ENCODE measurements at regions not wholly inside any gene's neighbourhood (a gene's known extent, or its start where the extent isn't known, plus 50 kb on each side); places are given as distances from the start of the nearest gene placed in this dataset.
A peak's percentile ranks its signal among the peaks of the same experiment; 100 is the strongest.
"Not testable (repeated sequence)": the region's sequence is repeated elsewhere in the genome, so short reads cannot be mapped to it uniquely, and the experiment has no call there.

DNA sequence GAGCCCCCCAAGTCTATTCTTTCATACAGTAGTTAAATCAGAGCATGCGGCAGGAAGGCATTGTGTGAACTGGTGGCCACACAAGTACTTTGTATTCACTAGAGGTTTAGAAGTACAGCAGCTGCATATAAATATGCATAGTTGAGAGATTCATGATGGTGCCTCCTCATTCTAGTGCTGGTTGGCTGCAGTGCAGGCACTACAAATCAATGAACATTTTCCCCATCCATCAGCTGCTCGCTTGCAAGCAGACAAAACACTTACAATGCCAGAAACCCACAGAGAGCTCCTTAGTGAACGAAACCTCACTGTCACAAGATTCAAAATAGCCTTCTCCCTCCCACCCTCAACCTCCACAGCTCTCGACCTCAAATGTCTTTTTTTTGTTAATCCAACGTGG is 726.2 kb downstream of the USP25 start:
- Histone ChIP-seq H3K79me2 (ENCODE audit: insufficient read depth) (0 out of 2 replicates have a peak, but pooled peaks cover 4% of the 10 kb centered on the region), H2AFZ (no peak overlapping the region), H3K4me2 (ENCODE audit: unreplicated experiment) (no peak overlapping the region), H3K9me3 (ENCODE audit: low read depth) (no peaks in the 10 kb centered on the region), H3K27me3 (replicated peaks; ENCODE audit: insufficient read depth) (no peaks in the 10 kb centered on the region), H3K4me1 (ENCODE audit: insufficient read depth) (no peaks in the 10 kb centered on the region), H3K36me3 (ENCODE audit: low read depth) (no peaks in the 10 kb centered on the region), H3K4me3 (no peak overlapping the region), H3K9ac (no peak overlapping the region), H4K20me1 (ENCODE audit: insufficient read depth) (no peaks in the 10 kb centered on the region; the same call in 1 of the 2 replicates), H3K27ac (no peak overlapping the region), H3K9me2 (ENCODE audit: insufficient read depth) (no peaks in the 10 kb centered on the region), H3F3A (ENCODE audit: insufficient read depth) (no peaks in the 10 kb centered on the region)
- WGBS, 2 experiments (ENCODE audit: low coverage in 1 of 2, low lambda C conversion rate in 2 of 2, missing lambda C conversion rate in 2 of 2), result 82 to 83% methylated on average over 5 of the region's 5 CpGs
- TF ChIP-seq EZH2phosphoT487 (IDR thresholded peaks at IDR 0.05; ENCODE audit: insufficient read depth, low read depth) (no peak), EZH2 (IDR thresholded peaks at IDR 0.05; ENCODE audit: insufficient read depth, poor library complexity, severe bottlenecking) (no peak)
- in situ Hi-C loops (cut with MboI), result no loop called here
- no peak for DNase-seq

DNA sequence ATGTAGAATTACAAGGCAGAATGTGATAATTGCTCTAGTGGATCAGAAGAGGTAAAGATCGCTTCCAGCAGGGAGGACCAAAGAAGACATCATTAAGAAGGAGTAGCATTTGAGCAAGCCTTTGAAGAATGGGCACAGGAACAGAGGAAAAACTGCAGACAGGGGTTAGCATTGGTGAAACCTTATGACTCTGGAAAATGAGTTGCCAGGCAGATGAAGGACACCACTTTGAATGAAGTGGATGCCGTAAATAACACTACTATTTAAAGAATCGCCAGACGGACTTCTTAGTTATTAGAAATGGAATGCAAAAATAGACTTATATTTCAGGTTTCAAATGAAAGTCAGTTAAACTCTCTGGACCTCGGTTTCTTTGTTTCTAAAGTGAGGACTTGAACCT is 727.7 kb downstream of the USP25 start:
- DNase-seq, result no peak
- 0 out of 2 replicates have a peak, but pooled peaks cover 4% of the 10 kb centered on the region for H3K79me2 ChIP-seq (ENCODE audit: insufficient read depth)
- H3K4me1 ChIP-seq (ENCODE audit: insufficient read depth), result no peaks in the 10 kb centered on the region
- no peaks in the 10 kb centered on the region for H3K9me2 ChIP-seq (ENCODE audit: insufficient read depth)
- no peak overlapping the region for H3K4me3 ChIP-seq
- no peak overlapping the region for H3K4me2 ChIP-seq (ENCODE audit: unreplicated experiment)
- H3K9ac ChIP-seq, result no peak overlapping the region
- TF ChIP-seq EZH2phosphoT487 (IDR thresholded peaks at IDR 0.05; ENCODE audit: insufficient read depth, low read depth) (no peak), EZH2 (IDR thresholded peaks at IDR 0.05; ENCODE audit: insufficient read depth, poor library complexity, severe bottlenecking) (no peak)
- no peaks in the 10 kb centered on the region for H3F3A ChIP-seq (ENCODE audit: insufficient read depth)
- in situ Hi-C loops (cut with MboI), result no loop called here
- no peak overlapping the region for H2AFZ ChIP-seq
- no peaks in the 10 kb centered on the region for H3K27me3 ChIP-seq (replicated peaks; ENCODE audit: insufficient read depth)
- H3K36me3 ChIP-seq (ENCODE audit: low read depth), result no peaks in the 10 kb centered on the region
- H3K27ac ChIP-seq, result no peak overlapping the region
- H4K20me1 ChIP-seq (ENCODE audit: insufficient read depth), result no peaks in the 10 kb centered on the region; the same call in 1 of the 2 replicates
- WGBS, 2 experiments (ENCODE audit: low coverage in 1 of 2, low lambda C conversion rate in 2 of 2, missing lambda C conversion rate in 2 of 2), result 95 to 97% methylated on average over 5 of the region's 5 CpGs
- no peaks in the 10 kb centered on the region for H3K9me3 ChIP-seq (ENCODE audit: low read depth)

DNA sequence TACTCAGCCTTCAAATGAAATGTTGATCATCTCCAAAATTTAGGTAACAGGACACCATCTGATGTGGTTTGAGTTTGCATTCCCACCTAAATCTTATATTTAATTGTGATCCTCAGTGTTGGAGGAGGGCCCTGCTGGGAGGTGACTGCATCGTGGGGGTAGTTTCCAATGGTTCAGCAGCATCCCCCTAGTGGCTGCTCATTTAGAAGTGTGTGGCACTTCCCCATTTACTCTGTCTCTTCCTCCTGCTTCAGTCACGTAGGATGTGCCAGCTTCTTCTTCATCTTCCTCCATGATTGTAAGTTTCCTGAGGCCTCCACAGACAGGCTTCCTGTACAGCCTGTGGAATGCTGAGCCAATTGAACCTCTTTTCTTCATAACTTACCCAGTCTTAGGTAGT is 731.2 kb downstream of the USP25 start:
- no peak for DNase-seq
- Histone ChIP-seq H3K4me3 (no peak overlapping the region), H3K27ac (no peak overlapping the region), H4K20me1 (ENCODE audit: insufficient read depth) (no peaks in the 10 kb centered on the region; the same call in 1 of the 2 replicates), H3K79me2 (ENCODE audit: insufficient read depth) (peaks cover 5% of the 10 kb centered on the region; the same call in 1 of the 2 replicates), H2AFZ (no peak overlapping the region), H3K4me1 (ENCODE audit: insufficient read depth) (no peaks in the 10 kb centered on the region), H3K9me2 (ENCODE audit: insufficient read depth) (no peaks in the 10 kb centered on the region), H3K9ac (no peak overlapping the region), H3K27me3 (replicated peaks; ENCODE audit: insufficient read depth) (no peaks in the 10 kb centered on the region), H3K36me3 (ENCODE audit: low read depth) (no peaks in the 10 kb centered on the region), H3F3A (ENCODE audit: insufficient read depth) (no peaks in the 10 kb centered on the region), H3K4me2 (ENCODE audit: unreplicated experiment) (no peak overlapping the region), H3K9me3 (ENCODE audit: low read depth) (no peaks in the 10 kb centered on the region)
- no peak for TF ChIP-seq EZH2phosphoT487 (IDR thresholded peaks at IDR 0.05; ENCODE audit: insufficient read depth, low read depth)
- TF ChIP-seq EZH2 (IDR thresholded peaks at IDR 0.05; ENCODE audit: insufficient read depth, poor library complexity, severe bottlenecking), result no peak
- in situ Hi-C loops (cut with MboI), result no loop called here
- WGBS, 2 experiments (ENCODE audit: low coverage in 1 of 2, low lambda C conversion rate in 2 of 2, missing lambda C conversion rate in 2 of 2), result 73 to 74% methylated on average over 2 of the region's 2 CpGs

DNA sequence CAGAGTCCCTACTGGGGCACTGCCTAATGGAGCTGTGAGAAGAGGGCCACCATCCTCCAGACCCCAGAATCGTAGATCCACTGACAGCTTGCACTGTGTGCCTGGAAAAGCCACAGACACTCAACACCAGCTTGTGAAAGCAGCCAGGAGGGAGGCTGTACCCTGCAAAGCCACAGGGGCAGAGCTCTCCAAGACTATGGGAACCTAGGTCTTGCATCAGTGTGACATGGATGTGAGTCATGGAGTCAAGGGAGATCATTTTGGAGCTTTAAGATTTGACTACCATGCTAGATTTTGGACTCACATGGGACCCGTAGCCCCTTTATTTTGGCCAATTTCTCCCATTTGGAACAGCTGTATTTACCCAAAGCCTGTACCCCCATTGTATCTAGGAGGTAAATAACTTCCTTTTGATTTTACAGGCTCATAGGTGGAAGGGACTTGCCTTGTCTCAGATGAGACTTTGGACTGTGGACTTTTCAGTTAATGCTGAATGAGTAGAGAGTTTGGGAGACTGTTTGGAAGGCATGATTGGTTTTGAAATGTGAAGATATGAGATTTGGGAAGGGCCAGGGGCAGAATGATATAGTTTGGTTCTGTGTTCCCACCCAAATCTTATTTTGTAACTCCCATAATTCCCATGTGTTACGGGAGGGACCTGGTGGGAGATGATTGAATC is 734.6 kb downstream of the USP25 start:
- H3K4me2 ChIP-seq (ENCODE audit: unreplicated experiment); H3K79me2 ChIP-seq (ENCODE audit: insufficient read depth); H3K27me3 ChIP-seq (replicated peaks; ENCODE audit: insufficient read depth); H3K9me2 ChIP-seq (ENCODE audit: insufficient read depth); H3K9ac ChIP-seq; in situ Hi-C loops (cut with MboI); H3F3A ChIP-seq (ENCODE audit: insufficient read depth); H4K20me1 ChIP-seq (ENCODE audit: insufficient read depth); H3K4me3 ChIP-seq; H3K36me3 ChIP-seq (ENCODE audit: low read depth); H3K9me3 ChIP-seq (ENCODE audit: low read depth); H3K27ac ChIP-seq; H2AFZ ChIP-seq: not testable (repeated sequence)
- 71 to 79% methylated on average over 3 of the region's 3 CpGs for WGBS, 2 experiments (ENCODE audit: low coverage in 1 of 2, low lambda C conversion rate in 2 of 2, missing lambda C conversion rate in 2 of 2)
- DNase-seq, result peak; percentile 66
- peaks cover 12% of the 10 kb centered on the region; the same call in 1 of the 2 replicates for H3K4me1 ChIP-seq (ENCODE audit: insufficient read depth)

All from GM23248 (cell line).